Left lung (tissue), 4 donors: ENCODE measurements at regions not wholly inside any gene's neighbourhood (a gene's known extent, or its start where the extent isn't known, plus 50 kb on each side); places are given as distances from the start of the nearest gene placed in this dataset.

ENCODE experiments used
- ATAC-seq: fragments of 200-7000 bp; cut with Tn5 transposase; one replicate; pipeline ENCODE4 v1.9.1; 2020; ENCODE audit warnings: moderate library complexity
- DNase-seq, 4 donors: peaks; one replicate each; pipeline ENCODE4 v3.0.0-alpha.2; 2013 to 2020
- H3K27ac ChIP-seq, 2 donors: fragments of 200-600 bp; sonication (generic) in 1 of 2; one replicate each; pipeline versions ENCODE4 v1.5.0 to v1.8.0; 2020 to 2021
- H3K27me3 ChIP-seq, 2 donors: fragments of 200-600 bp; sonication (generic) in 1 of 2; one replicate each; pipeline versions ENCODE4 v1.5.0 to v1.8.0; 2020 to 2021
- H3K36me3 ChIP-seq, 2 donors: fragments of 200-600 bp; sonication (generic) in 1 of 2; one replicate each; pipeline versions ENCODE4 v1.5.0 to v1.8.0; 2020 to 2021
- H3K4me1 ChIP-seq, 2 donors: fragments of 200-600 bp; one replicate each; pipeline ENCODE4 v1.8.0; 2021
- H3K4me3 ChIP-seq, 2 donors: fragments of 200-600 bp; sonication (generic) in 1 of 2; one replicate each; pipeline versions ENCODE4 v1.5.0 to v1.8.0; 2020 to 2021; ENCODE audit warnings: mild to moderate bottlenecking in 1 of 2
- H3K9me3 ChIP-seq, 2 donors: fragments of 200-600 bp; sonication (generic) in 1 of 2; one replicate each; pipeline versions ENCODE4 v1.5.0 to v1.8.0; 2020 to 2021
- CTCF ChIP-seq, 2 donors: fragments of 200-600 bp; sonication (generic) in 1 of 2; IDR thresholded peaks; one replicate each; pipeline versions ENCODE4 v1.5.0 to v1.8.0; 2021; ENCODE audit warnings: antibody characterized with exemption in 2 of 2
- intact Hi-C, 2 donors: fragments of 100-400 bp; cut with DNase I; formaldehyde crosslinking; loops; one replicate each; pipeline versions ENCODE4 v1.11.2 to v1.14.2; 2022
- donor health status: DM: no; HTN: yes; CAD: no.
- donor health status: DM: no; HTN: no; CAD: no.

- Histone ChIP-seq H3K4me3 (no peak overlapping the region), H3K36me3 (no peaks in the 10 kb centered on the region), H3K27me3 (no peaks in the 10 kb centered on the region), H3K9me3 (peaks cover 0 to 8% of the 10 kb centered on the region in 2 donors), H3K4me1 (no peaks in the 10 kb centered on the region), H3K27ac (no peak overlapping the region)
- TF ChIP-seq CTCF (IDR thresholded peaks at IDR 0.05), result no peak
- ATAC-seq (no peak), DNase-seq (no peak)
- intact Hi-C loops, result no loop called here
Observed at GRCh38 chr6:76448109-76448508, 375.6 kb upstream of the IMPG1 start.

GRCh38 chr6:76441875-76442274 lies 369.4 kb upstream of the IMPG1 start:
- no peak for DNase-seq
- Histone ChIP-seq H3K27me3 (no peaks in the 10 kb centered on the region), H3K36me3 (no peaks in the 10 kb centered on the region), H3K9me3 (peaks cover 0 to 2% of the 10 kb centered on the region in 2 donors), H3K4me3 (no peak overlapping the region), H3K4me1 (no peaks in the 10 kb centered on the region), H3K27ac (no peak overlapping the region)
- TF ChIP-seq CTCF (IDR thresholded peaks at IDR 0.05), result no peak
- intact Hi-C loops, result no loop called here
- no peak for ATAC-seq

- no peak overlapping the region for H3K4me3 ChIP-seq
- H3K4me1 ChIP-seq, result no peaks in the 10 kb centered on the region
- ATAC-seq (no peak), DNase-seq (no peak)
- no peak for TF ChIP-seq CTCF (IDR thresholded peaks at IDR 0.05)
- intact Hi-C loops, result no loop called here
- no peak overlapping the region for H3K27ac ChIP-seq
- no peaks in the 10 kb centered on the region for H3K36me3 ChIP-seq
- H3K27me3 ChIP-seq, result no peaks in the 10 kb centered on the region
- H3K9me3 ChIP-seq, result no peaks in the 10 kb centered on the region
Observed at GRCh38 chr6:76439811-76440210, 367.3 kb upstream of the IMPG1 start.

- intact Hi-C loops, result no loop called here
- no peak overlapping the region for H3K4me3 ChIP-seq
- no peak for DNase-seq
- no peak for TF ChIP-seq CTCF (IDR thresholded peaks at IDR 0.05)
- H3K9me3 ChIP-seq, result no peaks in the 10 kb centered on the region
- no peak overlapping the region for H3K27ac ChIP-seq
- no peak for ATAC-seq
- no peaks in the 10 kb centered on the region for H3K27me3 ChIP-seq
- no peaks in the 10 kb centered on the region for H3K36me3 ChIP-seq
- H3K4me1 ChIP-seq, result no peaks in the 10 kb centered on the region
Observed at GRCh38 chr6:76438768-76439167, 366.3 kb upstream of the IMPG1 start.

GRCh38 chr6:76435174-76435573 lies 362.7 kb upstream of the IMPG1 start:
- no peaks in the 10 kb centered on the region for H3K27me3 ChIP-seq
- H3K36me3 ChIP-seq, result no peaks in the 10 kb centered on the region
- H3K27ac ChIP-seq, result no peak overlapping the region

More at GRCh38 chr6:76435174-76435573, 362.7 kb upstream of the IMPG1 start:
- no peak for DNase-seq
- TF ChIP-seq CTCF (IDR thresholded peaks at IDR 0.05), result no peak
- intact Hi-C loops, result no loop called here
- Histone ChIP-seq H3K4me3 (no peak overlapping the region), H3K9me3 (no peaks in the 10 kb centered on the region), H3K4me1 (no peaks in the 10 kb centered on the region)
- ATAC-seq, result no peak
